K562 (cell line): ENCODE measurements at regions not wholly inside any gene's neighbourhood (a gene's known extent, or its start where the extent isn't known, plus 50 kb on each side); places are given as distances from the start of the nearest gene placed in this dataset.
A peak's percentile ranks its signal among the peaks of the same experiment; 100 is the strongest.

ENCODE experiments used
- ARHGAP35 ChIP-seq: fragments of 450-650 bp; IDR thresholded peaks from 2 replicates; pipeline ENCODE4 v1.6.1; 2018; ENCODE audit not compliant: partially characterized antibody
- CREM ChIP-seq: IDR thresholded peaks from 2 replicates; pipeline ENCODE4 v1.6.1; 2014; ENCODE audit warnings: antibody characterized with exemption, low read depth
- CXXC5 ChIP-seq: fragments of 250-450 bp; sonication (Bioruptor Pico); IDR thresholded peaks from 2 replicates; pipeline ENCODE4 v1.8.0; 2022; ENCODE audit warnings: inconsistent platforms, mild to moderate bottlenecking, moderate library complexity
- ILK ChIP-seq: fragments of 450-650 bp; IDR thresholded peaks from 2 replicates; pipeline ENCODE4 v1.6.1; 2016; ENCODE audit warnings: missing genetic modification characterization, low read depth, mild to moderate bottlenecking, missing compliant biosample characterization, moderate library complexity, borderline replicate concordance
- MAFK ChIP-seq: IDR thresholded peaks from 2 replicates; pipeline ENCODE4 v1.6.1; 2011; ENCODE audit warnings: low read length, improper control_type of control experiment
- PRPF4 ChIP-seq: fragments of 200-400 bp; formaldehyde crosslinking; IDR thresholded peaks from one replicate; pipeline ENCODE4 v1.6.1; 2017; ENCODE audit warnings: low read length, low read depth, mild to moderate bottlenecking; ENCODE audit not compliant: insufficient read depth, poor library complexity, severe bottlenecking
- RAD51 ChIP-seq: fragments of 450-650 bp; IDR thresholded peaks from 2 replicates; pipeline ENCODE4 v1.7.1; 2016; ENCODE audit warnings: low read depth, mild to moderate bottlenecking, borderline replicate concordance
- ZBTB43 ChIP-seq: sonication (generic); formaldehyde crosslinking; IDR thresholded peaks from 2 replicates; pipeline ENCODE4 v1.8.0; 2023; ENCODE audit warnings: mild to moderate bottlenecking, missing genetic modification reagents
- ZC3H8 ChIP-seq: fragments of 450-650 bp; IDR thresholded peaks from 2 replicates; pipeline ENCODE4 v1.6.1; 2017
- ZNF589 ChIP-seq: fragments of 200-800 bp; sonication (Bioruptor generic); IDR thresholded peaks from 2 replicates; pipeline ENCODE4 v1.6.1; 2016; ENCODE audit warnings: low read depth, missing genetic modification characterization, missing compliant biosample characterization
- ZNF668 ChIP-seq: fragments of 250-450 bp; sonication (Bioruptor Pico); IDR thresholded peaks from 2 replicates; pipeline ENCODE4 v1.8.0; 2022; ENCODE audit warnings: mild to moderate bottlenecking, inconsistent platforms
- TF ChIP-seq, protein P1 (sequence below): sonication (generic); formaldehyde crosslinking; IDR thresholded peaks from 2 replicates; pipeline ENCODE4 v1.8.0; 2022; ENCODE audit warnings: mild to moderate bottlenecking, missing genetic modification reagents

DNA sequence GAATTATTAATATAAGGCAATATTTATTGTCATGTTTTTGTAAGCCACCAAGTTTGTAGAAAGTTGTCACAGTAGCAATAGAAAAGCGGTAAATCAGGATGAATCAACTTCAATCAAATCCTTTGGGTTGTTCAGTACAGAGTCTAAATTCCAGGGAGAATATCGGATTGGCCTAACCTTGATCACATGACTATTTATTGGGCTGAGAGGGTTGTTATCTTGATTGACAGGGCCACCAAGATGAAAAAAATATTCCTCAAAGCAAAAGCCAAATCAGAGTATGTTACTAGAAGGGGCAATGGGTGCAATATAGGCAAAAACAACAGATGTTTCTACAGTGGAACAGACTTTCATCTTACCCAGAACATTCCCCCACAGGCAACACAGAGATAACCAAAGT is 270.0 kb downstream of the METTL4 start (continued):
- TF ChIP-seq, protein P1, sequence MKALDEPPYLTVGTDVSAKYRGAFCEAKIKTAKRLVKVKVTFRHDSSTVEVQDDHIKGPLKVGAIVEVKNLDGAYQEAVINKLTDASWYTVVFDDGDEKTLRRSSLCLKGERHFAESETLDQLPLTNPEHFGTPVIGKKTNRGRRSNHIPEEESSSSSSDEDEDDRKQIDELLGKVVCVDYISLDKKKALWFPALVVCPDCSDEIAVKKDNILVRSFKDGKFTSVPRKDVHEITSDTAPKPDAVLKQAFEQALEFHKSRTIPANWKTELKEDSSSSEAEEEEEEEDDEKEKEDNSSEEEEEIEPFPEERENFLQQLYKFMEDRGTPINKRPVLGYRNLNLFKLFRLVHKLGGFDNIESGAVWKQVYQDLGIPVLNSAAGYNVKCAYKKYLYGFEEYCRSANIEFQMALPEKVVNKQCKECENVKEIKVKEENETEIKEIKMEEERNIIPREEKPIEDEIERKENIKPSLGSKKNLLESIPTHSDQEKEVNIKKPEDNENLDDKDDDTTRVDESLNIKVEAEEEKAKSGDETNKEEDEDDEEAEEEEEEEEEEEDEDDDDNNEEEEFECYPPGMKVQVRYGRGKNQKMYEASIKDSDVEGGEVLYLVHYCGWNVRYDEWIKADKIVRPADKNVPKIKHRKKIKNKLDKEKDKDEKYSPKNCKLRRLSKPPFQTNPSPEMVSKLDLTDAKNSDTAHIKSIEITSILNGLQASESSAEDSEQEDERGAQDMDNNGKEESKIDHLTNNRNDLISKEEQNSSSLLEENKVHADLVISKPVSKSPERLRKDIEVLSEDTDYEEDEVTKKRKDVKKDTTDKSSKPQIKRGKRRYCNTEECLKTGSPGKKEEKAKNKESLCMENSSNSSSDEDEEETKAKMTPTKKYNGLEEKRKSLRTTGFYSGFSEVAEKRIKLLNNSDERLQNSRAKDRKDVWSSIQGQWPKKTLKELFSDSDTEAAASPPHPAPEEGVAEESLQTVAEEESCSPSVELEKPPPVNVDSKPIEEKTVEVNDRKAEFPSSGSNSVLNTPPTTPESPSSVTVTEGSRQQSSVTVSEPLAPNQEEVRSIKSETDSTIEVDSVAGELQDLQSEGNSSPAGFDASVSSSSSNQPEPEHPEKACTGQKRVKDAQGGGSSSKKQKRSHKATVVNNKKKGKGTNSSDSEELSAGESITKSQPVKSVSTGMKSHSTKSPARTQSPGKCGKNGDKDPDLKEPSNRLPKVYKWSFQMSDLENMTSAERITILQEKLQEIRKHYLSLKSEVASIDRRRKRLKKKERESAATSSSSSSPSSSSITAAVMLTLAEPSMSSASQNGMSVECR = no peak
- no peak for TF ChIP-seq ZNF668
- no peak for TF ChIP-seq ILK
- TF ChIP-seq ZBTB43 (CRISPR knock-in tag) = no peak
- no peak for TF ChIP-seq ARHGAP35
- TF ChIP-seq CXXC5 (CRISPR knock-in tag) = no peak
- no peak for TF ChIP-seq ZC3H8
- TF ChIP-seq PRPF4 = no peak
- no peak for TF ChIP-seq CREM
- no peak for TF ChIP-seq ZNF589 (CRISPR knock-in tag)
- peak; percentile 55; the same call in 1 of the 2 replicates for TF ChIP-seq RAD51
- TF ChIP-seq MAFK = no peak
